ENCODE measurements at regions not wholly inside any gene's neighbourhood (a gene's known extent, or its start where the extent isn't known, plus 50 kb on each side); places are given as distances from the start of the nearest gene placed in this dataset.

- TF ChIP-seq, protein P1, sequence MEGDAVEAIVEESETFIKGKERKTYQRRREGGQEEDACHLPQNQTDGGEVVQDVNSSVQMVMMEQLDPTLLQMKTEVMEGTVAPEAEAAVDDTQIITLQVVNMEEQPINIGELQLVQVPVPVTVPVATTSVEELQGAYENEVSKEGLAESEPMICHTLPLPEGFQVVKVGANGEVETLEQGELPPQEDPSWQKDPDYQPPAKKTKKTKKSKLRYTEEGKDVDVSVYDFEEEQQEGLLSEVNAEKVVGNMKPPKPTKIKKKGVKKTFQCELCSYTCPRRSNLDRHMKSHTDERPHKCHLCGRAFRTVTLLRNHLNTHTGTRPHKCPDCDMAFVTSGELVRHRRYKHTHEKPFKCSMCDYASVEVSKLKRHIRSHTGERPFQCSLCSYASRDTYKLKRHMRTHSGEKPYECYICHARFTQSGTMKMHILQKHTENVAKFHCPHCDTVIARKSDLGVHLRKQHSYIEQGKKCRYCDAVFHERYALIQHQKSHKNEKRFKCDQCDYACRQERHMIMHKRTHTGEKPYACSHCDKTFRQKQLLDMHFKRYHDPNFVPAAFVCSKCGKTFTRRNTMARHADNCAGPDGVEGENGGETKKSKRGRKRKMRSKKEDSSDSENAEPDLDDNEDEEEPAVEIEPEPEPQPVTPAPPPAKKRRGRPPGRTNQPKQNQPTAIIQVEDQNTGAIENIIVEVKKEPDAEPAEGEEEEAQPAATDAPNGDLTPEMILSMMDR (IDR thresholded peaks at IDR 0.05 in 2 of 3, conservative IDR thresholded peaks at IDR 0.05 in 1 of 3; ENCODE audit: borderline replicate concordance in 1 of 3, insufficient read depth in 1 of 3, low read depth in 2 of 3, low read length in 2 of 3): no peak
- no peak for TF ChIP-seq EZH2phosphoT487 (IDR thresholded peaks at IDR 0.05; ENCODE audit: borderline replicate concordance)
- TF ChIP-seq, protein P2, sequence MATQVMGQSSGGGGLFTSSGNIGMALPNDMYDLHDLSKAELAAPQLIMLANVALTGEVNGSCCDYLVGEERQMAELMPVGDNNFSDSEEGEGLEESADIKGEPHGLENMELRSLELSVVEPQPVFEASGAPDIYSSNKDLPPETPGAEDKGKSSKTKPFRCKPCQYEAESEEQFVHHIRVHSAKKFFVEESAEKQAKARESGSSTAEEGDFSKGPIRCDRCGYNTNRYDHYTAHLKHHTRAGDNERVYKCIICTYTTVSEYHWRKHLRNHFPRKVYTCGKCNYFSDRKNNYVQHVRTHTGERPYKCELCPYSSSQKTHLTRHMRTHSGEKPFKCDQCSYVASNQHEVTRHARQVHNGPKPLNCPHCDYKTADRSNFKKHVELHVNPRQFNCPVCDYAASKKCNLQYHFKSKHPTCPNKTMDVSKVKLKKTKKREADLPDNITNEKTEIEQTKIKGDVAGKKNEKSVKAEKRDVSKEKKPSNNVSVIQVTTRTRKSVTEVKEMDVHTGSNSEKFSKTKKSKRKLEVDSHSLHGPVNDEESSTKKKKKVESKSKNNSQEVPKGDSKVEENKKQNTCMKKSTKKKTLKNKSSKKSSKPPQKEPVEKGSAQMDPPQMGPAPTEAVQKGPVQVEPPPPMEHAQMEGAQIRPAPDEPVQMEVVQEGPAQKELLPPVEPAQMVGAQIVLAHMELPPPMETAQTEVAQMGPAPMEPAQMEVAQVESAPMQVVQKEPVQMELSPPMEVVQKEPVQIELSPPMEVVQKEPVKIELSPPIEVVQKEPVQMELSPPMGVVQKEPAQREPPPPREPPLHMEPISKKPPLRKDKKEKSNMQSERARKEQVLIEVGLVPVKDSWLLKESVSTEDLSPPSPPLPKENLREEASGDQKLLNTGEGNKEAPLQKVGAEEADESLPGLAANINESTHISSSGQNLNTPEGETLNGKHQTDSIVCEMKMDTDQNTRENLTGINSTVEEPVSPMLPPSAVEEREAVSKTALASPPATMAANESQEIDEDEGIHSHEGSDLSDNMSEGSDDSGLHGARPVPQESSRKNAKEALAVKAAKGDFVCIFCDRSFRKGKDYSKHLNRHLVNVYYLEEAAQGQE (IDR thresholded peaks at IDR 0.05; ENCODE audit: low read depth): no peak
- no peak for TF ChIP-seq EZH2 (IDR thresholded peaks at IDR 0.05)
- no peak for TF ChIP-seq ZBTB33 (IDR thresholded peaks at IDR 0.05; ENCODE audit: extremely low read depth, insufficient replicate concordance, low read length)
These were observed 313.4 kb downstream of the LPIN1 start for GRCh38 chr2:12059616-12060441.
